Transverse colon (tissue), 4 donors: ENCODE measurements at regions not wholly inside any gene's neighbourhood (a gene's known extent, or its start where the extent isn't known, plus 50 kb on each side); places are given as distances from the start of the nearest gene placed in this dataset.

ENCODE experiments used
- DNase-seq: peaks from one replicate; pipeline ENCODE4 v3.0.0-alpha.2; 2019
- H3K27ac ChIP-seq, 4 donors: fragments of 200-600 bp; sonication (generic); 2 replicates each; pipeline ENCODE4 v1.5.1; 2016 to 2018; ENCODE audit warnings: inconsistent platforms in 4 of 4
- H3K27me3 ChIP-seq: fragments of 200-600 bp; sonication (generic); 2 replicates; pipeline ENCODE4 v1.5.1; 2017; ENCODE audit warnings: inconsistent platforms
- H3K36me3 ChIP-seq, 4 donors: fragments of 200-600 bp; sonication (generic); 2 replicates each; pipeline ENCODE4 v1.5.1; 2017 to 2019; ENCODE audit warnings: inconsistent platforms in 4 of 4
- H3K4me1 ChIP-seq, 4 donors: fragments of 200-600 bp; sonication (generic); 2 replicates each; pipeline ENCODE4 v1.5.1; 2017 to 2020; ENCODE audit warnings: inconsistent platforms in 4 of 4
- H3K4me3 ChIP-seq, 4 donors: fragments of 200-600 bp; sonication (generic); 1 replicate in 1 of 4; 2 replicates in 3 of 4; pipeline versions ENCODE4 v1.5.1 to v1.6.1; 2017 to 2019; ENCODE audit warnings: inconsistent platforms in 4 of 4
- H3K9me3 ChIP-seq, 2 donors: fragments of 200-600 bp; sonication (generic); 2 replicates each; pipeline ENCODE4 v1.5.1; 2017 to 2019; ENCODE audit warnings: inconsistent platforms in 2 of 2
- EP300 ChIP-seq: sonication (generic); formaldehyde crosslinking; IDR thresholded peaks from one replicate; pipeline ENCODE4 v1.6.1; 2017; ENCODE audit warnings: antibody characterized with exemption, low read depth
- POLR2A ChIP-seq: fragments of 450-650 bp; IDR thresholded peaks from one replicate; pipeline ENCODE4 v1.6.1; 2016; ENCODE audit warnings: antibody characterized with exemption, mild to moderate bottlenecking, moderate library complexity
- POLR2AphosphoS5 ChIP-seq, 3 donors: sonication (generic); formaldehyde crosslinking; IDR thresholded peaks; one replicate each; pipeline ENCODE4 v1.6.1; 2016; ENCODE audit warnings: antibody characterized with exemption in 3 of 3
- whole genome bisulfite sequencing, 2 donors: methylation state at CpG; one replicate each; pipeline ENCODE4 v1.1.5; 2018; ENCODE audit warnings: low coverage in 1 of 2; 5-methylcytosine and 5-hydroxymethylcytosine counted together
- in situ Hi-C, 4 donors: fragments of 200-750 bp; cut with MboI; loops; one replicate each; pipeline versions ENCODE4 v1.15.0 to v1.15.1; 2017; ENCODE audit warnings: low sequenced_read_pairs in 3 of 4, low pct_ligation_motif_present in 1 of 4, low pct_unique_long_range_greater_than_20kb in 1 of 4
- intact Hi-C: fragments of 100-400 bp; cut with DNase I; formaldehyde crosslinking; loops from one replicate; pipeline ENCODE4 v1.15.1; 2023; ENCODE audit warnings: low total_unique reads
- TF ChIP-seq, protein P1 (sequence below), 5 experiments: fragments of 200-600 bp in 3 of 5; fragments of 450-650 bp in 2 of 5; sonication (generic) in 3 of 5; IDR thresholded peaks; 1 replicate in 2 of 5; 2 replicates in 3 of 5; pipeline ENCODE4 v1.5.1; 2016 to 2017; ENCODE audit warnings: antibody characterized with exemption in 5 of 5, inconsistent platforms in 3 of 5, mild to moderate bottlenecking in 2 of 5, moderate library complexity in 1 of 5

DNA sequence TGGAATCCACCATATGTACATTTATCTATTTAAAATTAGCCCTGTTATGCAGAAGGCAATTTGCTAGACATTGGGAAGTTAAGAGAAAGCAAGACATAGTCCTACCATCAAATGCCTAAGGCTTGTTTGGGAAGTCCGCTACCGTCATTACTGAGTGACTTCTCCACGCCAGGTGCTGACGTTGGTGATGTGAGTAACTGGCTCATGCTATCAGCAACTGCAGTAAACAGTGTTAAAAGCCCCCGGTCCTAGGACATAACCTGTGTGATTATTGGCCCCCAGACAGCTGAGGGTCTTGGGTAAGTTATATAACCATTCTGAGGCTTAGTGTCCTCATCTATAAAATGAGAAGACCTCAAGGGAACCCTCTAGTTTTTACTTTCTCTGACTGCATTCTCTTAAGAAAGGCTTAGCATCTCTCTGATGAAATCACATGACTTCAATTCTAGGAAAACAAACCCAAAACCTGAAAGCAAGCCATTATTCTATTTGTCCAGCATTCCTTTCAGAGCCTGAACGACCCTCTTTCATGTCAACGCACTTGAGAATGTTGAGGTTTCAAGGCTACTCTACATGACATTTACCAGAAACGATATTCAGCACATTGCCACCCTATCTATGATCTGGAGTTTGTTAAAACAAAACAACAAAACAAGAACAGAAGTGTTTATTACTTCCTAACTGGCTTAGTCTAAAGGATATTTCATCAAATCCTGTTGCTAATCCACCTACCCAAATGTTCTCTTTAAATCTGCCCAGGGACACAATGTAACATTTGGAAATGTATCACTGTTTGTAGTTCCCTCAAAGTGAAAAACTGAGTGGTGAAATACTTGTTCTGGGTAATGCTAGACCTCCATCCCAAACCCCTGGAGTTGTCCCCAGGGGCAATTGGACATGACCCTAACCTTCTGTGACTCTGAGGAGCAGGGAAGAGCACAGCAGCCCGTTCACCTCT, 133.8 kb downstream of the BTBD3 start:
- intact Hi-C loops (no loop called here), in situ Hi-C loops (no loop called here)
- Histone ChIP-seq H3K27me3 (no peaks in the 10 kb centered on the region), H3K36me3 (no peaks in the 10 kb centered on the region), H3K27ac (no peak overlapping the region), H3K4me3 (no peak overlapping the region), H3K9me3 (no peaks in the 10 kb centered on the region), H3K4me1 (no peaks in the 10 kb centered on the region)
- 70 to 81% methylated on average over 2 to 9 of the region's 9 CpGs for WGBS, 2 donors
- TF ChIP-seq POLR2AphosphoS5 (IDR thresholded peaks at IDR 0.05) (peak in 1 of 3 donors; percentile 27), EP300 (no peak), POLR2A (no peak)
- TF ChIP-seq, protein P1, sequence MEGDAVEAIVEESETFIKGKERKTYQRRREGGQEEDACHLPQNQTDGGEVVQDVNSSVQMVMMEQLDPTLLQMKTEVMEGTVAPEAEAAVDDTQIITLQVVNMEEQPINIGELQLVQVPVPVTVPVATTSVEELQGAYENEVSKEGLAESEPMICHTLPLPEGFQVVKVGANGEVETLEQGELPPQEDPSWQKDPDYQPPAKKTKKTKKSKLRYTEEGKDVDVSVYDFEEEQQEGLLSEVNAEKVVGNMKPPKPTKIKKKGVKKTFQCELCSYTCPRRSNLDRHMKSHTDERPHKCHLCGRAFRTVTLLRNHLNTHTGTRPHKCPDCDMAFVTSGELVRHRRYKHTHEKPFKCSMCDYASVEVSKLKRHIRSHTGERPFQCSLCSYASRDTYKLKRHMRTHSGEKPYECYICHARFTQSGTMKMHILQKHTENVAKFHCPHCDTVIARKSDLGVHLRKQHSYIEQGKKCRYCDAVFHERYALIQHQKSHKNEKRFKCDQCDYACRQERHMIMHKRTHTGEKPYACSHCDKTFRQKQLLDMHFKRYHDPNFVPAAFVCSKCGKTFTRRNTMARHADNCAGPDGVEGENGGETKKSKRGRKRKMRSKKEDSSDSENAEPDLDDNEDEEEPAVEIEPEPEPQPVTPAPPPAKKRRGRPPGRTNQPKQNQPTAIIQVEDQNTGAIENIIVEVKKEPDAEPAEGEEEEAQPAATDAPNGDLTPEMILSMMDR (IDR thresholded peaks at IDR 0.05): no peak
- no peak for DNase-seq

DNA sequence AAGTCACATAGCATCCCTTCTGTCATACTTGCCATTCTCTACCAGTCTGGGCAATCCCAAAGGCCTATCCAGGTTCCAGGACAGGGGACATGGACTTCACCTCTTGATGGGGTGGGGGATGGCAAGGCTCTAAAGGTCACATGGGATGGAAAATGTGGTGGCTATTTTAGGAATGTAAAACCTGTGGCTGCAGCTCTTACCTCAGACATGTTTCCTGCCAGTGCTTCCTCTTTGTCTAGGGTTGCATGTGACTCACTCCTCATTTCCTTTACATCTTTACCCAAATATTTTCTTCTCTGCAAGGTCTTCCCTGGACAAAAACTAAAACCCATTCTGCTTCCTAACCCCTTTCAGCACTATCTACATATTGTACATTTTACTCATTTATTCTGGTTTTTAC, 135.7 kb downstream of the BTBD3 start:
- H3K27ac ChIP-seq: no peak overlapping the region
- TF ChIP-seq EP300 (no peak), POLR2AphosphoS5 (IDR thresholded peaks at IDR 0.05) (no peak), POLR2A (no peak)
- TF ChIP-seq, protein P1 (IDR thresholded peaks at IDR 0.05): no peak
- H3K4me1 ChIP-seq: no peaks in the 10 kb centered on the region
- intact Hi-C loops (no loop called here), in situ Hi-C loops (no loop called here)
- H3K36me3 ChIP-seq: no peaks in the 10 kb centered on the region
- no peaks in the 10 kb centered on the region for H3K9me3 ChIP-seq
- no peaks in the 10 kb centered on the region for H3K27me3 ChIP-seq
- no peak overlapping the region for H3K4me3 ChIP-seq
- no peak for DNase-seq

GRCh38 chr20:12054556-12054955, 136.9 kb downstream of the BTBD3 start:
- H3K27me3 ChIP-seq: no peaks in the 10 kb centered on the region
- 87 to 94% methylated on average over 5 of the region's 5 CpGs for WGBS, 2 donors
- DNase-seq: no peak
- no peaks in the 10 kb centered on the region for H3K36me3 ChIP-seq
- TF ChIP-seq POLR2A (no peak), EP300 (no peak), POLR2AphosphoS5 (IDR thresholded peaks at IDR 0.05) (no peak)
- TF ChIP-seq, protein P1 (IDR thresholded peaks at IDR 0.05): no peak
- no peaks in the 10 kb centered on the region for H3K4me1 ChIP-seq
- intact Hi-C loops (no loop called here), in situ Hi-C loops (no loop called here)
- no peak overlapping the region for H3K4me3 ChIP-seq
- H3K27ac ChIP-seq: no peak overlapping the region
- no peaks in the 10 kb centered on the region for H3K9me3 ChIP-seq

DNA sequence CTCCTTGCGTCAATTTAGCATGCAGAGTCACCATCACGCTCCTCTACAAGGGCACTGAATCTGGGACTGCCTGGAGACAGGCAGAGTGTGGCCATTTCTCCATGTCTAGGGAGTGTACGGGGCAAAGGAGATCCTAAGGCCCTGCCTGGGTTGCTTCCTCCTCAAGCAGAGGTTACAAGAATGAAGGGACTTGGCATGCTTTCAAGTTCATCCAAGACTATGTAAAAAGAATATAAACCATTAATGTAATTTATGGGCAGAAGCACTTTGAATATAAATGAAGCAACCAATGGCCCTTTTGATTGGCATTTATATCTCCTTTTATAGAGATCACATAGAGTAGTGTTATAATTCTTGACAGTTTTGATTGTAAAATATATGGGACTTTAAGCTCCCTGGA, 137.5 kb downstream of the BTBD3 start:
- intact Hi-C loops: no loop called here

More for the DNA sequence above, 137.5 kb downstream of the BTBD3 start:
- WGBS, 2 donors: 76 to 81% methylated on average over 3 of the region's 3 CpGs
- in situ Hi-C loops: no loop called here
- H3K27ac ChIP-seq: no peak overlapping the region
- no peaks in the 10 kb centered on the region for H3K9me3 ChIP-seq
- no peak for TF ChIP-seq POLR2A
- no peak for TF ChIP-seq POLR2AphosphoS5 (IDR thresholded peaks at IDR 0.05)
- TF ChIP-seq, protein P1 (IDR thresholded peaks at IDR 0.05): no peak
- H3K4me3 ChIP-seq: no peak overlapping the region
- H3K27me3 ChIP-seq: no peaks in the 10 kb centered on the region
- H3K4me1 ChIP-seq: no peaks in the 10 kb centered on the region
- no peak for DNase-seq
- H3K36me3 ChIP-seq: no peaks in the 10 kb centered on the region
